ENCODE measurements at regions not wholly inside any gene's neighbourhood (a gene's known extent, or its start where the extent isn't known, plus 50 kb on each side); places are given as distances from the start of the nearest gene placed in this dataset.
"Not testable (repeated sequence)": the region's sequence is repeated elsewhere in the genome, so short reads cannot be mapped to it uniquely, and the experiment has no call there.

GRCh38 chr14:40122968-40123648, 690.9 kb upstream of the FBXO33 start:
- no peak for DNase-seq (ENCODE audit: low read depth in 3 of 3)

GRCh38 chr14:40119765-40120164, 687.5 kb upstream of the FBXO33 start:
- no peak for DNase-seq (ENCODE audit: low read depth in 3 of 3)

GRCh38 chr14:40119321-40119720, 687.1 kb upstream of the FBXO33 start:
- no peak for DNase-seq (ENCODE audit: low read depth in 3 of 3)

DNA sequence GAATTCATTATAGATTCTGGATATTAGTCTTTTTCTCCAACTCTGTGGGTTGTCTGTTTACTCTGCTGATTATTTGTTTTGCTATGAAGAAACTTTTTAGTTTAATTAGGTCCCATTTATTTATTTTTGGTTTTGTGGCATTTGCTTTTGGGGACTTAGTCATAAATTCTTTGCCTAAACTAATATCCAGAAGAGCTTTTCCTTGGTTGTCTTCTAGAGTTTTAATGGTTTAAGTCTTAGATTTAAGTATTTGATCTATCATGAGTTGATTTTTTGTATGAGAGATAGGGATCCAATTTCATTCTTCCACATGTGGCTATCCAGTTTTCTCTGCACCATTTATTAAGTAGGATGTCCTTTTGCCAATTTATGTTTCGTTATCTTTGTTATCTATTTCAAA, 683.4 kb upstream of the FBXO33 start:
- DNase-seq (ENCODE audit: low read depth in 3 of 3): no peak

GRCh38 chr14:40113671-40114070, 681.4 kb upstream of the FBXO33 start:
- DNase-seq (ENCODE audit: low read depth in 3 of 3): no peak

DNA sequence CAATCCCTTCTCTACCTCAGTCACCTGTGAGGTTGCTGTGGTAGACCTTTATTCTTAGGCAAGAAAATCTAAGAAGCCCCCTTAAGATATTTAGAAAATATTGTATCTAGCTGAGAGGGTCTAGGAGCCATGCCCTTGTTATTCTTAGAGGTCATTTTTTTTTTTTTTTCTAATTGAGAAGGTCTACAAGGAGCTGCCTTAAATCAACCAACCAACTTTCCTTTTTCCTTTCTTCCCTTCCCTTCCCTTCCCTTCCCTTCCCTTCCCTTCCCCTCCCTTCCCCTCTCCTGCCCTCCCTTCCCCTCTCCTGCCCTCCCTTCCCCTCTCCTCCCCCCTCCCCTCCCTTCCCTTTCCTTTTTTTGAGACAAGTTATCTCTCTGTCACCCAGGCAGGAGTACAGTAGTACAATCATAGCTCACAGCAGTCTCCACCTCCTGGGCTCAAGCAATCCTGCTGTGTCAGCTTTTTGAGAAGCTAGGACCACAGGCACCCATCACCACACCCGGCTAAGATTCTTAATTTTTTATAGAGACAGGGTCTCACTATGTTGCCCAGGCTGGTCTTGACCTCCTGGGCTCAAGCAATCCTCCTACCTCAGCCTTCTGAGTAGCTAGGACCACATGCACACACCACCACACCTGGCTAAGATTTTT, 668.4 kb upstream of the FBXO33 start:
- DNase-seq (ENCODE audit: low read depth in 3 of 3): no peak

DNA sequence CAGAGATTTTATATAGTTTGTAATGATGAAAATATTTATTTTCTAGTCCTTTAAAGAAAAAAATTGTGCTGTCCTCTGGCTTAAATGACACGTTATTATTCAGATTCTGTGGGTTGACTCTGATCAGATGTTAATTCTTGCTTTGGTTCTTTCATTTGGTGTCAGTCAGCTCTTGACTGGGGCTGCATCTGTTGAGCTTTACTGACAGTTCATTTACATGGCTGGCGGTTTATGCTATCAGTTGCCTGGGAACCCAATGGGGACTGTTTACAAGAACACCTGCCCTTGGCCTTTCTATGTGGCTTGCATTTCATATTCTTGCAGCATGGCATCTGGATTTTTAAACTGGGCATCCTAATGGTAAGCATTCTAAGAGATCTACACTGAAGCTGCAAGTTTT, 667.1 kb upstream of the FBXO33 start:
- no peak for DNase-seq (ENCODE audit: low read depth in 3 of 3)

DNA sequence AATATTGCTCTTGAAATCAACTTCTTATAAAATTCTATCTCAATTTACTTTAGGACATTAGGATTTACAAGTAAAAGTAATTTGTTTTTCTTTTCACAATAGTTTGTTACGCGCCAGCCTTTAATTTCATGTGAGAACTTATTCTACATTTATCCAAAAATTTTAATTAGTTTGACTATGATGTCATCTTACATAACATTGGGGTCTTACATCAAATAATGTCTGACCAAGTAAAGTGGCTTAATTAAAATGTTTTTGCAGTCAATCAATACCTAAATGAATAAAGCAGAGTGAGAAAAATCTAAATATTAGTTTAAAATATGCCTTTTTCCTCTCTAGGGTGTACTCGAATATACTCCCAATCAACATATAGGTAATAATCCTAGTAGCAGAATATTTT, 666.2 kb upstream of the FBXO33 start:
- DNase-seq (ENCODE audit: low read depth in 3 of 3): no peak

DNA sequence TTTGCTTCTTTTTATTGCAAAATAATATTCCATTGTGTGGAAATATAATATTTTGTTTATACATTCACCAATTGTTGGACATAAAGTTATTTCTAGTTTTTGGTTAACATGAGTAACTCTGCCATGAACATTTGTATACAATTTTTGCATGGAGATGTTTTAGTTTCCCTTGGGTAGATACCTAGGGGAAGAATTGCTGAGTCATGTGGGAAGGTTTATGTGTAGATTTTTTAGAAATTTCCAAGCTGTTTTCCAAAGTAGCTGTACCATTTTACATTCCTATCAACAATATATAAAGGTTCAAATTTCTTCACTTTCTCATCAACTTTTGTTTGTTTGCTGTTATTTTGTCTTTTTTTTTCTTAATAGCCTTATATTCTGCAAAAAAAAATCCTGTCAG, 664.7 kb upstream of the FBXO33 start:
- no peak for DNase-seq (ENCODE audit: low read depth in 3 of 3)

DNA sequence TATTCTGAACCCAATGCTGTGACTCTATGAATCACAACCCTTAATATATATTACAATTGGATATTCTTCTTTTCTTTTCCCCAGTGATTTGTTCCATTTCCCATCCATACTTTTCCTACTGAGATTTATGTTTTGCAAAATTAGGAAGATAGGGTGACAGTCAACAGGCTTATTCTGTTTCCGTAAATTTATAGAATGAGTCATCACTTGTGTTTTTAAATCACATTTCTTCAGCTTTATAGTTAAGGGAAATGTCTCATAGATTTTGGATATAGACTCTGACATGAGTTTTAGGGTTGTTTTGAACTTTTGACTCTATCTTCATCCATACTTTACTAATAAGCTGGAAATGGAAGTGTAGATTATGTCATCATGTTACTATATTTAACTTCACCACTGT, 661.6 kb upstream of the FBXO33 start:
- DNase-seq (ENCODE audit: low read depth in 3 of 3): no peak

GRCh38 chr14:40074169-40074568, 641.9 kb upstream of the FBXO33 start:
- DNase-seq (ENCODE audit: low read depth in 3 of 3): no peak

DNA sequence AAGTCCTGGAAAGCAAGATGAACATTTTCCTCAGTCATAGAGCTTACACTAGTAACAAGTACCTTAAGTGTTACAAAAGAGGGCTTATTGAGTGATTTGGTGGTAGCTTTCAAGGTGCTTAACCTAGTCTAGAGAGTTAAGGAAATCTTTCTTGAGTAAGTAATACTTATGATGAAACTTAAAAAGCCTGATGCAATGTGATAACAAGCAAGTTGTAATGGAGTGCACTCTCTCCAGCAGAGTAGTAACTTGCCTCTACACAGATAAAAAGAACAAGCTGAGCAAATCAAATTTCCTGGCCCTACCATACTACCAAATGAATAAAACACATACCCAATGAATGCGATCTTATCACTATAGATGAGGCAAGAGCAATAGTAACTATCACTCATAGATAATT, 639.9 kb upstream of the FBXO33 start:
- DNase-seq (ENCODE audit: low read depth in 3 of 3): no peak

GRCh38 chr14:40058901-40059897, 627.0 kb upstream of the FBXO33 start:
- no peak for DNase-seq (ENCODE audit: low read depth in 3 of 3)

- no peak for DNase-seq (ENCODE audit: low read depth in 3 of 3)
Measured at GRCh38 chr14:40053416-40053815, 621.2 kb upstream of the FBXO33 start.

DNA sequence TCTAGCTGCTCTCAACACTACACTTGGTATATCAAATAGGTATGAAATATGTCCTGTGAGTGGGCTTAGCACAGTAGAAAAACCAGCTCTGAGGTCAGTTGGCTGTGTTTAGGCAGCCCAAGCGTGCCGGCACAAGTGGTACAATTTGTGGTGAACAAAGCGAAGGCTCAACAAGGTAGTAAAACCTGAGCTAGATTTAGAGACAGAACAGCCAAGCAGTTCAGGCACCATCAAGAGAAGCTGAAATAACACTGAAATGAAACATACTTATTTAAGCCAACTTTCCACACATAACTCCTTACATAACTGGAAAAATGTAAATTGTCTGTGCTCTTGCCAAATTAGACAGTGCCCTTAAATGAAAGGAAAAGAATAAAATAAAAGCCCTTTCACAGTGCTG, 596.8 kb upstream of the FBXO33 start:
- DNase-seq (ENCODE audit: low read depth in 3 of 3): no peak

GRCh38 chr14:40025101-40025500, 592.9 kb upstream of the FBXO33 start:
- DNase-seq (ENCODE audit: low read depth in 3 of 3): no peak

GRCh38 chr14:40010961-40011360, 578.7 kb upstream of the FBXO33 start:
- DNase-seq (ENCODE audit: low read depth in 3 of 3): no peak

DNA sequence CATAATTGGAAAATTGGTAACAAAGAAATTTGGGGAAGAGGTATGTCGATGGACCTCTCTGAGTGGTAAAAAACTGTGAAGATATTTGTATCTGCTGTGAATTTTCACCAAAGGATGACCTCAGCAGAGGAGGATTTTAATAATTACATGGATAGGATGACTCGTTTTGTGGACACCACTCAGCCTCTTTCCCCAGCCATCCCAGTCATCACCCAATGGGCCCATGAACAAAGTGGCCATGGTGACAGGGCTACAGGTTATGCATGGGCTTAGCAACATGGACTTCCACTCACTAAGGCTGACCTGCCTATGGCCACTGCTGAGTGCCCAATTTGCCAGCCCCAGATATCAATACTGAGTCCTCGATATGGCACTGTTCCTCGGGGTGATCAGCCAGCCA, 577.5 kb upstream of the FBXO33 start:
- DNase-seq (ENCODE audit: low read depth in 3 of 3): no peak

DNA sequence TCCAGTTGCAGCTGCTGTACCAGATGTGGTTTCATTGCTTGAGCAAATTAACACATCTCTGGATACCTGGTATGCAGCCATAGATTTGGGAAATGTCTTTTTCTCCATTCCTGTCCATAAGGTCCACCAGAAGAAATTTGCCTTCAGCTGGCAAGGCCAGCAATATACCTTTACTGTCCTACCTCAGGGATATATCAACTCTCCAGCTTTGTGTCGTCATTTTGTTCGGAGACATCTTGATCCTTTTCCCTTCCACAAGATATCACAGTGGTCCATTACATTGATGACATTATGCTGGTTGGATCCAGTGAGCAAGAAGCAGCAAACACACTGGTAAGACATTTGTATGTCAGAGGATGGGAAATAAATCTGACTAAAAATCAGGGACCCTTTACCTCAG, 576.1 kb upstream of the FBXO33 start:
- not testable (repeated sequence) for DNase-seq (ENCODE audit: low read depth in 3 of 3)

DNA sequence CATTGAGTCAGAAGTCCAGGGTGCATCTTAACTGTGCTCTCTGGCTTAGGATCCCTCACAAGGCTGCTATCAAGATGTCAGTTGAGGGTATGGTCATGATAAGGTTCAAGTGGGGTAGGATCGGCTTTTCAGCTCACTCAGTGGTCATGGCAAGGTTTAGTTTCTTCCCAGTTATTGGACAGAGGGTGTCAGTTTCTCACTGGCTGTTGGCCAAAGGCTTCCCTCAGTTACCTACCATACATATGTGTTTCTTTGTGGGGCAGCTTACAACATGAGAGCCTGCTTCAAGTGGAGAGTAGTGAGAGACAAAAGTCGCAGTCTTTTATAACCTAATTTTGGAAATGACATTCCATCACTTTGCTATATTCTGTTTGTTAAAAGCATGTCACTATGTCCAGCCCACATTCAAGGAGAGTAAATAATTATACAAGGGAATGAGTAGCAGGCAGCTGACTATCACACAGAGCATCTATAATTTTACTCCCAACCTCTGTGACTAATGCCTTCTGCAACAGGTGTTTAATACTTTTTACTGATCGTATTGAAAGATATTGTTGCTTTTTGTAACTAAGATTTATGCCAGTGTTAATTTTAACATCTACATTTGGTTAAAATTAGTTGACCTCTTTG, 572.8 kb upstream of the FBXO33 start:
- no peak for DNase-seq (ENCODE audit: low read depth in 3 of 3)

DNA sequence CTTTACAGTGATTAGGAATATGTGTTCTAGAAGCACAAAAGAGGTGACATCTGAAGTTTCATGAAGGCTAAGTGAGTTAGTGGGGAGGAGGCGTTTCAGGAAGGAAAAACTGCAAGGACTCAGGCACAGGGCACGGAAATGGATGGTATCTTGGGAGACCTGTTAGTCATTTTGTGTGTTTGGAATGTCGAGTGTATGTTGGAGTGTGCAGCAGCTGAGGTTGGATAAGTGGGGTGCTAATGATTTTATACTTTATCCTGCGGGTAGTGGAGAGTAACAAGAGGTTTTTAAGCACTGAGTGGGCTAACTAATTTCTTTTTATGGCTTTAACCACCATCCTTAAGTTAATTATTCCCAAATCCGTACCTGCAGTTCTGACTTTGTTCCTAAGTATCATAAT, 571.5 kb upstream of the FBXO33 start:
- DNase-seq (ENCODE audit: low read depth in 3 of 3): no peak

DNA sequence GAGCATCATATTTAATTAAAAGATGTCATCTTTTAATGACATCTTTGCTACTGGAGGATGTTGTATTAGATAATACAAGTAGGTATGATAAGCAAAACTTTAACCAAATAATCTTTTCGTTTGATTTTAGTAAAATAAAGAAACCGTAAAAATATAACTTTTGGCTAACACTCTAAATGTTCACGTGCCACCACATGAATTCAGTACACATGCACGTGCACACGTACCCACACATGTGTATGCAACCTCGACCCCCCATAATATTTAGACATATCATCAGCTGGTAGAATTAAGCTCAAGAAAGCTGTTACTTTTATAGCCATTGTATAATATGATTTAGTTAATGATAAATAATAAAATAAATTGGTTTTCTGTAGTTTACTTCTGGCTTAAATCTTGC, 566.6 kb upstream of the FBXO33 start:
- no peak for DNase-seq (ENCODE audit: low read depth in 3 of 3)
